Panc1 (cell line): ENCODE measurements at regions not wholly inside any gene's neighbourhood (a gene's known extent, or its start where the extent isn't known, plus 50 kb on each side); places are given as distances from the start of the nearest gene placed in this dataset.

ENCODE experiments used
- ATAC-seq: fragments of 200-7000 bp; cut with Tn5 transposase; 2 replicates; pipeline ENCODE4 v1.9.1; 2020; ENCODE audit warnings: mild to moderate bottlenecking, moderate library complexity
- BruUV-seq: library from RNA; stranded (reverse); fragments of 400-500 nt; replicated peaks from 2 replicates; lab custom pipeline; 2021; lab: Mats Ljungman, UMichigan
- CTCF ChIA-PET: fragments of 300-600 bp; sonication (Branson Sonifier 250); formaldehyde crosslinking; loops from one replicate; lab custom pipeline; 2022; ENCODE audit warnings: antibody characterized with exemption; lab: Charles Lee
- POLR2A ChIA-PET: fragments of 300-600 bp; sonication (Branson Sonifier 250); formaldehyde crosslinking; loops from one replicate; lab custom pipeline; 2022; ENCODE audit warnings: antibody characterized with exemption; lab: Charles Lee
- DNase-seq: peaks from one replicate; pipeline ENCODE4 v3.0.0-alpha.2; 2010; ENCODE audit warnings: low read depth, low spot score
- H3K27ac ChIP-seq: 2 replicates; pipeline ENCODE4 v1.5.1; 2011; ENCODE audit warnings: mild to moderate bottlenecking, low read length, inconsistent platforms
- H3K27me3 ChIP-seq: fragments of 200-500 bp; sonication (Bioruptor generic); 2 replicates; pipeline ENCODE4 v1.6.0; 2014; ENCODE audit warnings: low read length, inconsistent platforms; ENCODE audit not compliant: control insufficient read depth, insufficient read depth
- H3K36me3 ChIP-seq: fragments of 200-500 bp; sonication (Bioruptor generic); 2 replicates; pipeline ENCODE4 v1.5.1; 2014; ENCODE audit warnings: inconsistent platforms, mild to moderate bottlenecking, low read length, moderate library complexity; ENCODE audit not compliant: control insufficient read depth, insufficient read depth
- H3K4me1 ChIP-seq: 2 replicates; pipeline ENCODE4 v1.5.1; 2011; ENCODE audit warnings: inconsistent platforms, mild to moderate bottlenecking, low read length, moderate library complexity; ENCODE audit not compliant: control insufficient read depth, insufficient read depth
- H3K4me3 ChIP-seq, 2 experiments: 2 replicates each; pipeline ENCODE4 v1.5.1; 2011 to 2012; ENCODE audit warnings: low read depth in 2 of 2, low read length in 2 of 2, mild to moderate bottlenecking in 2 of 2, inconsistent platforms in 1 of 2, moderate library complexity in 1 of 2
- H3K9me3 ChIP-seq: fragments of 200-500 bp; sonication (Bioruptor generic); 2 replicates; pipeline ENCODE4 v1.5.1; 2014; ENCODE audit warnings: low read depth, mild to moderate bottlenecking, inconsistent platforms, low read length, moderate library complexity; ENCODE audit not compliant: control insufficient read depth, insufficient read depth
- POLR2AphosphoS5 ChIP-seq: IDR thresholded peaks from 2 replicates; pipeline ENCODE4 v1.6.1; 2012; ENCODE audit warnings: mild to moderate bottlenecking, low read depth, low read length, moderate library complexity
- SIN3A ChIP-seq: IDR thresholded peaks from 2 replicates; pipeline ENCODE4 v1.6.1; 2012; ENCODE audit warnings: low read depth, mild to moderate bottlenecking, low read length, moderate library complexity, borderline replicate concordance; ENCODE audit not compliant: insufficient read depth
- TCF7L2 ChIP-seq: IDR thresholded peaks from 2 replicates; pipeline ENCODE4 v1.6.1; 2011; ENCODE audit warnings: mild to moderate bottlenecking, low read depth, low read length, inconsistent platforms
- in situ Hi-C: cut with HindIII; loops from 2 replicates; pipeline ENCODE4 v1.10.0; 2016; ENCODE audit warnings: low sequenced_read_pairs, low pct_unique_long_range_greater_than_20kb
- intact Hi-C: fragments of 100-400 bp; cut with micrococcal nuclease; formaldehyde crosslinking; loops from one replicate; pipeline ENCODE4 v1.10.0; 2022; ENCODE audit not compliant: unreplicated experiment
- TF ChIP-seq, protein P1 (sequence below): fragments of 450-650 bp; IDR thresholded peaks from 2 replicates; pipeline ENCODE4 v1.5.1; 2017; ENCODE audit warnings: mild to moderate bottlenecking
- TF ChIP-seq, protein P2 (sequence below), 2 experiments: IDR thresholded peaks; 2 replicates each; pipeline ENCODE4 v1.6.1; 2011 to 2012; ENCODE audit warnings: low read depth in 2 of 2, control low read depth in 1 of 2, low read length in 1 of 2, mild to moderate bottlenecking in 1 of 2, moderate library complexity in 1 of 2; ENCODE audit not compliant: insufficient read depth in 1 of 2

DNA sequence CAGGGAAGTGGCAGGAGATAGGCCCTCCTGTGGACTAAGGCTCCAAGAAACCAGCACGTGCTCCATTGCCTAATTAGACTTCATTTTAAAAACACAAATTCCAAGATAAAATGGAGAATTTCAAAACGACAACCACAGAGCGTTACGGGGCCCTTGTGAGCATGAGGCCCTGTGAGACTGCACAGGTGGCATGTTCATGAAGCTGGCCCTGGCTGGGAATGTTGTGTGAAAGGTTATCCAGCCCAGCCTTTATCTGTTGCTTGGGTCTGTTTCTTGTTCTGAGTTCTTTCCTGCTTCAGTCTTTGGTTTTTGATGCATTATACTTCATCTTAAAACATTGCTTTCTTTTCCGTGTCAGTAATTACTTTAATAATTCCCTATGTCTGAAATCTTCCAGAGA is 99.0 kb downstream of the LACC1 start:
- intact Hi-C loops: no loop called here

DNA sequence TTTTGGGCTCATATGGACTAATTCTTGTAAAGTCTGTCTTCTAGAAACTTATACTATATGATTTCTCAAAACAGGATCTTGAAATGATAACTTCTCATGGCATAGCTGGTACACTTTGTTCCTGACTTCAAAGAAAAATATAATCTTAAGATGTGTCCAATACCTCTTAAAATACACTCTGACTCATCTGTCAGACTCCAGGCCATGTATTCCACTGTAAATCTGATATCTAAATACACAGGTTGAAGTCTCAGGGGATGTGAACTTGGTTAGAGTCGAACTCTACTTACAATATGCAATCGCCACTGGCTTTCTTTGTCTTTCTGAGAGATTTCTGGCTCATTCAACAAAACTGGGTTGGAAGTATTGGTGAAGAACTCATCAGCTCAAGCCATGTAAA is 99.8 kb downstream of the LACC1 start:
- Histone ChIP-seq H3K27ac (no peak overlapping the region), H3K36me3 (no peaks in the 10 kb centered on the region), H3K4me1 (no peaks in the 10 kb centered on the region), H3K27me3 (no peaks in the 10 kb centered on the region), H3K4me3 (no peak overlapping the region), H3K9me3 (no peaks in the 10 kb centered on the region)
- DNase-seq: no peak
- ChIA-PET POLR2A (no interaction called here), CTCF (no interaction called here)
- no TSS peak for BruUV-seq
- intact Hi-C loops: no loop called here
- ATAC-seq: no peak
- in situ Hi-C loops: no loop called here
- TF ChIP-seq, protein P1, sequence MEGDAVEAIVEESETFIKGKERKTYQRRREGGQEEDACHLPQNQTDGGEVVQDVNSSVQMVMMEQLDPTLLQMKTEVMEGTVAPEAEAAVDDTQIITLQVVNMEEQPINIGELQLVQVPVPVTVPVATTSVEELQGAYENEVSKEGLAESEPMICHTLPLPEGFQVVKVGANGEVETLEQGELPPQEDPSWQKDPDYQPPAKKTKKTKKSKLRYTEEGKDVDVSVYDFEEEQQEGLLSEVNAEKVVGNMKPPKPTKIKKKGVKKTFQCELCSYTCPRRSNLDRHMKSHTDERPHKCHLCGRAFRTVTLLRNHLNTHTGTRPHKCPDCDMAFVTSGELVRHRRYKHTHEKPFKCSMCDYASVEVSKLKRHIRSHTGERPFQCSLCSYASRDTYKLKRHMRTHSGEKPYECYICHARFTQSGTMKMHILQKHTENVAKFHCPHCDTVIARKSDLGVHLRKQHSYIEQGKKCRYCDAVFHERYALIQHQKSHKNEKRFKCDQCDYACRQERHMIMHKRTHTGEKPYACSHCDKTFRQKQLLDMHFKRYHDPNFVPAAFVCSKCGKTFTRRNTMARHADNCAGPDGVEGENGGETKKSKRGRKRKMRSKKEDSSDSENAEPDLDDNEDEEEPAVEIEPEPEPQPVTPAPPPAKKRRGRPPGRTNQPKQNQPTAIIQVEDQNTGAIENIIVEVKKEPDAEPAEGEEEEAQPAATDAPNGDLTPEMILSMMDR: no peak
- TF ChIP-seq SIN3A (no peak), TCF7L2 (no peak), POLR2AphosphoS5 (no peak)
- TF ChIP-seq, protein P2, sequence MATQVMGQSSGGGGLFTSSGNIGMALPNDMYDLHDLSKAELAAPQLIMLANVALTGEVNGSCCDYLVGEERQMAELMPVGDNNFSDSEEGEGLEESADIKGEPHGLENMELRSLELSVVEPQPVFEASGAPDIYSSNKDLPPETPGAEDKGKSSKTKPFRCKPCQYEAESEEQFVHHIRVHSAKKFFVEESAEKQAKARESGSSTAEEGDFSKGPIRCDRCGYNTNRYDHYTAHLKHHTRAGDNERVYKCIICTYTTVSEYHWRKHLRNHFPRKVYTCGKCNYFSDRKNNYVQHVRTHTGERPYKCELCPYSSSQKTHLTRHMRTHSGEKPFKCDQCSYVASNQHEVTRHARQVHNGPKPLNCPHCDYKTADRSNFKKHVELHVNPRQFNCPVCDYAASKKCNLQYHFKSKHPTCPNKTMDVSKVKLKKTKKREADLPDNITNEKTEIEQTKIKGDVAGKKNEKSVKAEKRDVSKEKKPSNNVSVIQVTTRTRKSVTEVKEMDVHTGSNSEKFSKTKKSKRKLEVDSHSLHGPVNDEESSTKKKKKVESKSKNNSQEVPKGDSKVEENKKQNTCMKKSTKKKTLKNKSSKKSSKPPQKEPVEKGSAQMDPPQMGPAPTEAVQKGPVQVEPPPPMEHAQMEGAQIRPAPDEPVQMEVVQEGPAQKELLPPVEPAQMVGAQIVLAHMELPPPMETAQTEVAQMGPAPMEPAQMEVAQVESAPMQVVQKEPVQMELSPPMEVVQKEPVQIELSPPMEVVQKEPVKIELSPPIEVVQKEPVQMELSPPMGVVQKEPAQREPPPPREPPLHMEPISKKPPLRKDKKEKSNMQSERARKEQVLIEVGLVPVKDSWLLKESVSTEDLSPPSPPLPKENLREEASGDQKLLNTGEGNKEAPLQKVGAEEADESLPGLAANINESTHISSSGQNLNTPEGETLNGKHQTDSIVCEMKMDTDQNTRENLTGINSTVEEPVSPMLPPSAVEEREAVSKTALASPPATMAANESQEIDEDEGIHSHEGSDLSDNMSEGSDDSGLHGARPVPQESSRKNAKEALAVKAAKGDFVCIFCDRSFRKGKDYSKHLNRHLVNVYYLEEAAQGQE (IDR thresholded peaks at IDR 0.05; ENCODE audit: insufficient read depth in 1 of 2, low read depth in 2 of 2, low read length in 1 of 2): no peak

More for the DNA sequence above, 99.0 kb downstream of the LACC1 start:
- TF ChIP-seq TCF7L2: no peak
- no peak for TF ChIP-seq POLR2AphosphoS5
- TF ChIP-seq, protein P2 (IDR thresholded peaks at IDR 0.05; ENCODE audit: insufficient read depth in 1 of 2, low read depth in 2 of 2, low read length in 1 of 2): no peak
- TF ChIP-seq SIN3A: no peak
- TF ChIP-seq, protein P1: no peak
- in situ Hi-C loops: no loop called here
- no peaks in the 10 kb centered on the region for H3K36me3 ChIP-seq
- no peak overlapping the region for H3K4me3 ChIP-seq
- no peaks in the 10 kb centered on the region for H3K9me3 ChIP-seq
- H3K27me3 ChIP-seq: no peaks in the 10 kb centered on the region
- ATAC-seq (no peak), DNase-seq (no peak)
- no TSS peak for BruUV-seq
- H3K27ac ChIP-seq: no peak overlapping the region
- no peaks in the 10 kb centered on the region for H3K4me1 ChIP-seq
- ChIA-PET CTCF (no interaction called here), POLR2A (no interaction called here)
